Progenitor cell of endocrine pancreas (in vitro differentiated cells): ENCODE measurements at regions not wholly inside any gene's neighbourhood (a gene's known extent, or its start where the extent isn't known, plus 50 kb on each side); places are given as distances from the start of the nearest gene placed in this dataset.
A peak's percentile ranks its signal among the peaks of the same experiment; 100 is the strongest.
"Not testable (repeated sequence)": the region's sequence is repeated elsewhere in the genome, so short reads cannot be mapped to it uniquely, and the experiment has no call there.

ENCODE experiments used
- DNase-seq: peaks from one replicate; pipeline ENCODE4 v3.0.0; 2021; ENCODE audit warnings: low spot score; ENCODE audit not compliant: unreplicated experiment
- H3K27ac Mint-ChIP-seq: 2 replicates; pipeline ENCODE4 v1.8.0; 2021; ENCODE audit warnings: mild to moderate bottlenecking, moderate library complexity, mixed read lengths
- H3K27me3 Mint-ChIP-seq: 2 replicates; pipeline ENCODE4 v1.8.0; 2021; ENCODE audit warnings: mixed read lengths
- H3K36me3 Mint-ChIP-seq: 2 replicates; pipeline ENCODE4 v1.8.0; 2022; ENCODE audit warnings: mixed read lengths; ENCODE audit not compliant: insufficient read depth
- H3K4me1 Mint-ChIP-seq: 2 replicates; pipeline ENCODE4 v1.8.0; 2021; ENCODE audit warnings: low read depth, mixed read lengths
- H3K4me3 Mint-ChIP-seq: 2 replicates; pipeline ENCODE4 v1.8.0; 2021; ENCODE audit warnings: low read depth, mild to moderate bottlenecking, moderate library complexity, mixed read lengths
- H3K9me3 Mint-ChIP-seq: 2 replicates; pipeline ENCODE4 v1.8.0; 2021; ENCODE audit warnings: low read depth, mixed read lengths
- TF ChIP-seq, protein P1 (sequence below): fragments of 200-600 bp; sonication (generic); IDR thresholded peaks from one replicate; pipeline ENCODE4 v1.5.0; 2021; ENCODE audit warnings: antibody characterized with exemption, mild to moderate bottlenecking; ENCODE audit not compliant: unreplicated experiment

GRCh38 chr11:90491466-90491865 is 268.6 kb upstream of the CHORDC1 start:
- TF ChIP-seq, protein P1, sequence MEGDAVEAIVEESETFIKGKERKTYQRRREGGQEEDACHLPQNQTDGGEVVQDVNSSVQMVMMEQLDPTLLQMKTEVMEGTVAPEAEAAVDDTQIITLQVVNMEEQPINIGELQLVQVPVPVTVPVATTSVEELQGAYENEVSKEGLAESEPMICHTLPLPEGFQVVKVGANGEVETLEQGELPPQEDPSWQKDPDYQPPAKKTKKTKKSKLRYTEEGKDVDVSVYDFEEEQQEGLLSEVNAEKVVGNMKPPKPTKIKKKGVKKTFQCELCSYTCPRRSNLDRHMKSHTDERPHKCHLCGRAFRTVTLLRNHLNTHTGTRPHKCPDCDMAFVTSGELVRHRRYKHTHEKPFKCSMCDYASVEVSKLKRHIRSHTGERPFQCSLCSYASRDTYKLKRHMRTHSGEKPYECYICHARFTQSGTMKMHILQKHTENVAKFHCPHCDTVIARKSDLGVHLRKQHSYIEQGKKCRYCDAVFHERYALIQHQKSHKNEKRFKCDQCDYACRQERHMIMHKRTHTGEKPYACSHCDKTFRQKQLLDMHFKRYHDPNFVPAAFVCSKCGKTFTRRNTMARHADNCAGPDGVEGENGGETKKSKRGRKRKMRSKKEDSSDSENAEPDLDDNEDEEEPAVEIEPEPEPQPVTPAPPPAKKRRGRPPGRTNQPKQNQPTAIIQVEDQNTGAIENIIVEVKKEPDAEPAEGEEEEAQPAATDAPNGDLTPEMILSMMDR: no peak
- no peak for DNase-seq
- Mint-ChIP-seq H3K4me1 (no peaks in the 10 kb centered on the region), H3K9me3 (peaks cover 2% of the 10 kb centered on the region), H3K27ac (no peak overlapping the region), H3K4me3 (no peak overlapping the region), H3K27me3 (no peaks in the 10 kb centered on the region), H3K36me3 (no peaks in the 10 kb centered on the region)

DNA sequence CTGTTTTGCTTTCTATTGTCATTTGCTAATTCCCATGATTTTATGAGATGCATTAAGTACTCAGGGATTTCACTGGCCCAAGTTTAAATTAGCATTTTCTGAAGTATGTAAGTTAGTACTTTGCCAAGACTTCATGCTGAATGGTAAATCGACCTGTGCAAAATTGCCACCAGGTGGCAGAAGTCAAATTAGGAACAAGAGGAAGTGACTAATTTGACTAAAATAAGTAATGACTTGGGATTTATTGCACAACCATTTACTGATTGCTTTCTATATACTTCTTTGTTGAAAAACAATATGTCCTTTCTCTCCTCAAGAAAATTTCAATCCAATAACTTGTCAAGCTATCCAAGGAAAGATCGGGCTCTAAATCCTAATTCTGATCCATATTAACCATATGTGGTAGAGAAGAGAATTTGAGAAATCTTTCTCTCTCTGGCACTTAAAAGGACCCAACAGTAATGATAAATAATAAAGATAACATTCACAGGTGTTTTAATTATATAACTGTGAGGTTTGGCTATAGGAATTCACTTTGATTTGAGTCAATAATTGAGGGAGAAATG is 253.7 kb upstream of the CHORDC1 start:
- H3K36me3 Mint-ChIP-seq: no peaks in the 10 kb centered on the region
- DNase-seq: no peak
- no peak overlapping the region for H3K4me3 Mint-ChIP-seq

DNA sequence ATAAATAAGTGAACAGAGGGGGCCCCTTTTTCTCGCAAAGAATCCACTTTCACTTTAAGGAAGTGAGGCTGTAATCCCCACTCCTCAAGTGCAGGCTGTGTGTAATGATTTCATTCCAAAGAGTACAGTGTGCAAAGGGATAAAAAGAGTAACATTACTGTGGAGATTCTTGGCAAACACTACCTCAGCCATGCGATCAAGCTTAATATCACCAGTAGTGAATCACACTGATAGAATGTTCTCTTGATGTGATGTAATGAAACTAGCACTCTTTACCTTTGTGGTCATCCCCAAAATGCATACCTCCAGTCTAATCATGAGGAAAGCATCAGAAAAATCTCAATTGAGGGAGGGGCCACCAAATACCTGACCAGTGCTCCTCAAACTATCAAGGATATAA is 246.1 kb upstream of the CHORDC1 start:
- H3K27me3 Mint-ChIP-seq: no peaks in the 10 kb centered on the region
- H3K36me3 Mint-ChIP-seq: no peaks in the 10 kb centered on the region
- TF ChIP-seq, protein P1: no peak
- H3K4me1 Mint-ChIP-seq: no peaks in the 10 kb centered on the region
- no peak overlapping the region for H3K27ac Mint-ChIP-seq
- no peak for DNase-seq
- H3K4me3 Mint-ChIP-seq: no peak overlapping the region
- H3K9me3 Mint-ChIP-seq: no peaks in the 10 kb centered on the region

More for the DNA sequence above, 253.7 kb upstream of the CHORDC1 start:
- H3K4me1 Mint-ChIP-seq: no peaks in the 10 kb centered on the region
- TF ChIP-seq, protein P1: peak; percentile 75
- no peaks in the 10 kb centered on the region for H3K27me3 Mint-ChIP-seq
- H3K9me3 Mint-ChIP-seq: no peaks in the 10 kb centered on the region
- no peak overlapping the region for H3K27ac Mint-ChIP-seq

DNA sequence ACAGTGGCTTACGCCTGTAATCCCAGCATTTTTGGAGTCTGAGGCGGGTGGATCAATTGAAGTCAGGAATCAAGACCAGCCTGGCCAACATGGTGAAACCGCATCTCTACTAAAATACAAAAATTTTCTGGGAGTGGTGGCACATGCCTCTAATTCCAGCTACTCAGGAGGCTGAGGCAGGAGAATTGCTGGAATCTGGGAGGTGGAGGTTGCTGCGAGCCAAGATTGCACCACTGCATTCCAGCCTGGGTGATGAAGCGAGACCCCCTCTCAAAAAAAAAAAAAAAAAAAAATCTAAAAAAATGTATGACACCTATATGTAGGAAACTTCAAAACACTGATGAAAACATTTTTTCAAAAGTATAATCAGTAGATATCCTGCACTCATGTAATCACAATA is 242.7 kb upstream of the CHORDC1 start:
- Mint-ChIP-seq H3K36me3 (no peaks in the 10 kb centered on the region), H3K27ac (no peak overlapping the region), H3K27me3 (no peaks in the 10 kb centered on the region), H3K4me1 (no peaks in the 10 kb centered on the region), H3K4me3 (no peak overlapping the region), H3K9me3 (no peaks in the 10 kb centered on the region)
- DNase-seq: no peak
- TF ChIP-seq, protein P1: no peak

DNA sequence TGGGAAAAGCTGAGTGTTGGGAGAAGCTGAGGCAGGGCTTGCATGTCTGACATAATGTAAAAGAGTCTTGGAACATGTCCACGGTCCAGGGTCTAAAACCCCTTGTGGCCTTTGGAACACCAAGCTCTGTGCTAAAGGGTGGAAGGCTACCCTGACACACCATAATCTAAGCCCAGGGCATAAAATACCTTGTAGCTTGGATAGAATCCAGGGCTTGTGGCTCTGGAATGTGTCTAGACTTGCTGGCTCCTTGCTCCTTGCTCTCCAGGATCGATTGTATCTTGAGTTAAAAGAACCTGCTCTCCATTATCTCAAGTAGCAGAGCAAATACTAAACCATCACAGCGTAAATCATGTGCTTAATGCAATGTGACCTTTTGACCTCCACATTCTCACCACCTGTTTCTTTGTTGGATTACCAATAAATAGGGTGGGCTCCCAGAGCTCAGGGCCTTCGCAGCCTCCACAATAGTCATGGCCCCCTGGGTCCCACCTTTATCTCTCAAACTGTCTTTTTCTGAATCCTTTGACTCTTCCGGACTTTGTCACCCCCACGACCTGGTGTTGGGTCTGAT is 232.6 kb upstream of the CHORDC1 start:
- not testable (repeated sequence) for DNase-seq, H3K27ac Mint-ChIP-seq, H3K36me3 Mint-ChIP-seq, H3K4me3 Mint-ChIP-seq, H3K4me1 Mint-ChIP-seq, H3K27me3 Mint-ChIP-seq
- H3K9me3 Mint-ChIP-seq: peaks cover 17% of the 10 kb centered on the region

DNA sequence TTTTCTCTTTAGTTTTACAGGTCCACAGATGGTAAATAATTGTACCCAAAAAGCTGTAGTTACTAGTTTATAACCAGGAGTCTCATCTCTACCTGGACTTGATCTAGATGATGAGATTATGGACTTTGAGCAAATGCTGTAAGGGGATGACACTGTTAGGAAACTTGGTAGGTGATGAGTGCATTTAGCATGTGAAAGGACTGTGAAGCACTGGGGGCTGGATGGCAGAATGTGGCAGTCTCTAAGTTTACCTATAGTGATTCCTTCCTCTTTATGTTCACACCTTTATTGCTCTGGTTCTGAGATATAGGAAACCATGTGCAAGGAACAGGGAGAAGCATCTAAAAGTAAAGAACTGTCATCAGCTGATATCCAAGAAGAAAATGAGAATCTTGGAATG is 230.7 kb upstream of the CHORDC1 start:
- Mint-ChIP-seq H3K9me3 (peaks cover 17% of the 10 kb centered on the region), H3K27ac (no peak overlapping the region), H3K36me3 (peaks cover 2% of the 10 kb centered on the region), H3K4me3 (no peak overlapping the region), H3K27me3 (no peaks in the 10 kb centered on the region), H3K4me1 (peaks cover 3% of the 10 kb centered on the region)
- DNase-seq: no peak
- TF ChIP-seq, protein P1: no peak
